ENCODE measurements at regions not wholly inside any gene's neighbourhood (a gene's known extent, or its start where the extent isn't known, plus 50 kb on each side); places are given as distances from the start of the nearest gene placed in this dataset.
A peak's percentile ranks its signal among the peaks of the same experiment; 100 is the strongest.

- H3K27ac ChIP-seq (ENCODE audit: low read length): no peak overlapping the region
- H3K36me3 ChIP-seq (ENCODE audit: control insufficient read depth, insufficient read depth, low read length): no peaks in the 10 kb centered on the region
- no peaks in the 10 kb centered on the region for H3K4me1 ChIP-seq (ENCODE audit: control insufficient read depth, insufficient read depth, low read length)
- H3K27me3 ChIP-seq (ENCODE audit: control insufficient read depth, insufficient read depth, low read length): no peaks in the 10 kb centered on the region
- DNase-seq: no peak
- H3K9me3 ChIP-seq (ENCODE audit: control insufficient read depth, low read depth, low read length): no peaks in the 10 kb centered on the region
- H3K4me3 ChIP-seq (ENCODE audit: low read length): no peak overlapping the region
- WGBS (ENCODE audit: insufficient coverage, low lambda C conversion rate): no CpG with 5 or more reads among the region's 4 CpGs
Measured at GRCh38 chr21:19937619-19938018, 1060.6 kb upstream of the NCAM2 start.

GRCh38 chr21:19941626-19942025, 1056.6 kb upstream of the NCAM2 start:
- Histone ChIP-seq H3K36me3 (ENCODE audit: control insufficient read depth, insufficient read depth, low read length) (no peaks in the 10 kb centered on the region), H3K27me3 (ENCODE audit: control insufficient read depth, insufficient read depth, low read length) (no peaks in the 10 kb centered on the region), H3K4me3 (ENCODE audit: low read length) (no peak overlapping the region), H3K27ac (ENCODE audit: low read length) (no peak overlapping the region), H3K9me3 (ENCODE audit: control insufficient read depth, low read depth, low read length) (no peaks in the 10 kb centered on the region), H3K4me1 (ENCODE audit: control insufficient read depth, insufficient read depth, low read length) (no peaks in the 10 kb centered on the region)
- DNase-seq: no peak

GRCh38 chr21:19950347-19950746, 1047.9 kb upstream of the NCAM2 start:
- no peak for DNase-seq
- Histone ChIP-seq H3K27me3 (ENCODE audit: control insufficient read depth, insufficient read depth, low read length) (no peaks in the 10 kb centered on the region), H3K36me3 (ENCODE audit: control insufficient read depth, insufficient read depth, low read length) (no peaks in the 10 kb centered on the region), H3K4me3 (ENCODE audit: low read length) (no peak overlapping the region), H3K9me3 (ENCODE audit: control insufficient read depth, low read depth, low read length) (peaks cover 3% of the 10 kb centered on the region), H3K4me1 (ENCODE audit: control insufficient read depth, insufficient read depth, low read length) (no peaks in the 10 kb centered on the region), H3K27ac (ENCODE audit: low read length) (no peak overlapping the region)
- WGBS (ENCODE audit: insufficient coverage, low lambda C conversion rate): no CpG with 5 or more reads among the region's 2 CpGs

- DNase-seq: no peak
- Histone ChIP-seq H3K4me1 (ENCODE audit: control insufficient read depth, insufficient read depth, low read length) (no peaks in the 10 kb centered on the region), H3K9me3 (ENCODE audit: control insufficient read depth, low read depth, low read length) (peaks cover 3% of the 10 kb centered on the region), H3K4me3 (ENCODE audit: low read length) (no peak overlapping the region), H3K27me3 (ENCODE audit: control insufficient read depth, insufficient read depth, low read length) (no peaks in the 10 kb centered on the region), H3K36me3 (ENCODE audit: control insufficient read depth, insufficient read depth, low read length) (no peaks in the 10 kb centered on the region), H3K27ac (ENCODE audit: low read length) (no peak overlapping the region)
Measured at GRCh38 chr21:19969156-19969555, 1029.1 kb upstream of the NCAM2 start.

- 85% methylated on average over 2 of the region's 4 CpGs for WGBS (ENCODE audit: insufficient coverage, low lambda C conversion rate)
- DNase-seq: no peak
- Histone ChIP-seq H3K4me1 (ENCODE audit: control insufficient read depth, insufficient read depth, low read length) (no peaks in the 10 kb centered on the region), H3K36me3 (ENCODE audit: control insufficient read depth, insufficient read depth, low read length) (no peaks in the 10 kb centered on the region), H3K9me3 (ENCODE audit: control insufficient read depth, low read depth, low read length) (no peaks in the 10 kb centered on the region), H3K4me3 (ENCODE audit: low read length) (no peak overlapping the region), H3K27me3 (ENCODE audit: control insufficient read depth, insufficient read depth, low read length) (no peaks in the 10 kb centered on the region), H3K27ac (ENCODE audit: low read length) (no peak overlapping the region)
Measured at GRCh38 chr21:19981938-19982337, 1016.3 kb upstream of the NCAM2 start.

GRCh38 chr21:19986396-19986795, 1011.8 kb upstream of the NCAM2 start:
- no peaks in the 10 kb centered on the region for H3K9me3 ChIP-seq (ENCODE audit: control insufficient read depth, low read depth, low read length)
- no peaks in the 10 kb centered on the region for H3K36me3 ChIP-seq (ENCODE audit: control insufficient read depth, insufficient read depth, low read length)
- DNase-seq: no peak
- no peak overlapping the region for H3K4me3 ChIP-seq (ENCODE audit: low read length)
- WGBS (ENCODE audit: insufficient coverage, low lambda C conversion rate): 100% methylated on average over 2 of the region's 2 CpGs
- no peak overlapping the region for H3K27ac ChIP-seq (ENCODE audit: low read length)
- H3K27me3 ChIP-seq (ENCODE audit: control insufficient read depth, insufficient read depth, low read length): no peaks in the 10 kb centered on the region
- H3K4me1 ChIP-seq (ENCODE audit: control insufficient read depth, insufficient read depth, low read length): no peaks in the 10 kb centered on the region

GRCh38 chr21:19987671-19988070, 1010.5 kb upstream of the NCAM2 start:
- Histone ChIP-seq H3K4me3 (ENCODE audit: low read length) (no peak overlapping the region), H3K4me1 (ENCODE audit: control insufficient read depth, insufficient read depth, low read length) (no peaks in the 10 kb centered on the region), H3K27me3 (ENCODE audit: control insufficient read depth, insufficient read depth, low read length) (no peaks in the 10 kb centered on the region), H3K9me3 (ENCODE audit: control insufficient read depth, low read depth, low read length) (no peaks in the 10 kb centered on the region), H3K27ac (ENCODE audit: low read length) (no peak overlapping the region), H3K36me3 (ENCODE audit: control insufficient read depth, insufficient read depth, low read length) (no peaks in the 10 kb centered on the region)
- WGBS (ENCODE audit: insufficient coverage, low lambda C conversion rate): no CpG with 5 or more reads among the region's 4 CpGs
- no peak for DNase-seq

GRCh38 chr21:19992540-19992939, 1005.7 kb upstream of the NCAM2 start:
- Histone ChIP-seq H3K4me1 (ENCODE audit: control insufficient read depth, insufficient read depth, low read length) (no peaks in the 10 kb centered on the region), H3K27ac (ENCODE audit: low read length) (no peak overlapping the region), H3K27me3 (ENCODE audit: control insufficient read depth, insufficient read depth, low read length) (no peaks in the 10 kb centered on the region), H3K36me3 (ENCODE audit: control insufficient read depth, insufficient read depth, low read length) (no peaks in the 10 kb centered on the region), H3K9me3 (ENCODE audit: control insufficient read depth, low read depth, low read length) (no peaks in the 10 kb centered on the region), H3K4me3 (ENCODE audit: low read length) (no peak overlapping the region)
- no peak for DNase-seq

- Histone ChIP-seq H3K36me3 (ENCODE audit: control insufficient read depth, insufficient read depth, low read length) (no peaks in the 10 kb centered on the region), H3K27ac (ENCODE audit: low read length) (no peak overlapping the region), H3K4me3 (ENCODE audit: low read length) (no peak overlapping the region), H3K9me3 (ENCODE audit: control insufficient read depth, low read depth, low read length) (no peaks in the 10 kb centered on the region), H3K4me1 (ENCODE audit: control insufficient read depth, insufficient read depth, low read length) (no peaks in the 10 kb centered on the region), H3K27me3 (ENCODE audit: control insufficient read depth, insufficient read depth, low read length) (no peaks in the 10 kb centered on the region)
- WGBS (ENCODE audit: insufficient coverage, low lambda C conversion rate): 74% methylated on average over 4 of the region's 4 CpGs
- peak in 1 of 2 donors; percentile 4 for DNase-seq
Measured at GRCh38 chr21:19993268-19993667, 1004.9 kb upstream of the NCAM2 start.

GRCh38 chr21:19995253-19995652, 1003.0 kb upstream of the NCAM2 start:
- H3K27me3 ChIP-seq (ENCODE audit: control insufficient read depth, insufficient read depth, low read length): no peaks in the 10 kb centered on the region
- no peak overlapping the region for H3K4me3 ChIP-seq (ENCODE audit: low read length)
- no peak for DNase-seq
- no peaks in the 10 kb centered on the region for H3K36me3 ChIP-seq (ENCODE audit: control insufficient read depth, insufficient read depth, low read length)
- H3K9me3 ChIP-seq (ENCODE audit: control insufficient read depth, low read depth, low read length): peaks cover 6% of the 10 kb centered on the region
- H3K27ac ChIP-seq (ENCODE audit: low read length): no peak overlapping the region
- no peaks in the 10 kb centered on the region for H3K4me1 ChIP-seq (ENCODE audit: control insufficient read depth, insufficient read depth, low read length)
- 60% methylated on average over 2 of the region's 7 CpGs for WGBS (ENCODE audit: insufficient coverage, low lambda C conversion rate)

GRCh38 chr21:19998453-19998852, 999.8 kb upstream of the NCAM2 start:
- Histone ChIP-seq H3K4me3 (ENCODE audit: low read length) (no peak overlapping the region), H3K4me1 (ENCODE audit: control insufficient read depth, insufficient read depth, low read length) (no peaks in the 10 kb centered on the region), H3K27me3 (ENCODE audit: control insufficient read depth, insufficient read depth, low read length) (no peaks in the 10 kb centered on the region), H3K9me3 (ENCODE audit: control insufficient read depth, low read depth, low read length) (peaks cover 6% of the 10 kb centered on the region), H3K36me3 (ENCODE audit: control insufficient read depth, insufficient read depth, low read length) (no peaks in the 10 kb centered on the region), H3K27ac (ENCODE audit: low read length) (no peak overlapping the region)
- no peak for DNase-seq
- no CpG with 5 or more reads among the region's 5 CpGs for WGBS (ENCODE audit: insufficient coverage, low lambda C conversion rate)
